Liver (tissue), 8 donors: ENCODE measurements at regions not wholly inside any gene's neighbourhood (a gene's known extent, or its start where the extent isn't known, plus 50 kb on each side); places are given as distances from the start of the nearest gene placed in this dataset.

ENCODE experiments used
- DNase-seq: peaks from one replicate; pipeline ENCODE4 v3.0.0-alpha.2; 2017; ENCODE audit warnings: low spot score
- H3K27ac ChIP-seq, 2 donors: one replicate each; pipeline ENCODE4 v1.7.0; 2013; ENCODE audit warnings: inconsistent platforms in 2 of 2, low read length in 2 of 2, control low read depth in 1 of 2, low read depth in 1 of 2, mild to moderate bottlenecking in 1 of 2
- H3K27me3 ChIP-seq, 4 donors: one replicate each; pipeline versions ENCODE4 v1.6.1 to v1.7.0; 2013; ENCODE audit warnings: low read length in 3 of 4, inconsistent platforms in 1 of 4, mild to moderate bottlenecking in 1 of 4, moderate library complexity in 1 of 4; ENCODE audit not compliant: control insufficient read depth in 4 of 4, insufficient read depth in 4 of 4
- H3K36me3 ChIP-seq, 4 donors: one replicate each; pipeline versions ENCODE4 v1.6.1 to v1.7.0; 2013; ENCODE audit warnings: low read length in 3 of 4, mild to moderate bottlenecking in 3 of 4, low read depth in 1 of 4, moderate library complexity in 1 of 4; ENCODE audit not compliant: control insufficient read depth in 4 of 4, insufficient read depth in 3 of 4
- H3K4me1 ChIP-seq, 4 donors: one replicate each; pipeline versions ENCODE4 v1.6.1 to v1.7.0; 2013; ENCODE audit warnings: low read length in 3 of 4, mild to moderate bottlenecking in 3 of 4, moderate library complexity in 1 of 4; ENCODE audit not compliant: control insufficient read depth in 4 of 4, insufficient read depth in 4 of 4
- H3K4me3 ChIP-seq, 3 donors: one replicate each; pipeline versions ENCODE4 v1.6.1 to v1.7.0; 2013; ENCODE audit warnings: low read length in 3 of 3, control low read depth in 1 of 3, low read depth in 1 of 3, mild to moderate bottlenecking in 1 of 3
- H3K9ac ChIP-seq, 2 donors: one replicate each; pipeline ENCODE4 v1.7.0; 2013; ENCODE audit warnings: low read length in 2 of 2, mild to moderate bottlenecking in 2 of 2, moderate library complexity in 2 of 2, control low read depth in 1 of 2, low read depth in 1 of 2
- H3K9me3 ChIP-seq, 4 donors: one replicate each; pipeline versions ENCODE4 v1.6.1 to v1.7.0; 2013; ENCODE audit warnings: low read length in 3 of 4; ENCODE audit not compliant: control insufficient read depth in 4 of 4
- ATF3 ChIP-seq: IDR thresholded peaks from 2 replicates; pipeline ENCODE4 v1.6.1; 2016; ENCODE audit warnings: antibody characterized with exemption
- CTCF ChIP-seq: fragments of 150-350 bp; IDR thresholded peaks from 2 replicates; pipeline ENCODE4 v1.5.1; 2017; ENCODE audit warnings: improper control_type of control experiment, low read depth, low read length; ENCODE audit not compliant: missing input control
- FOXA1 ChIP-seq: IDR thresholded peaks from 2 replicates; pipeline ENCODE4 v1.6.1; 2016; ENCODE audit warnings: antibody characterized with exemption
- FOXA2 ChIP-seq: IDR thresholded peaks from 2 replicates; pipeline ENCODE4 v1.6.1; 2016; ENCODE audit warnings: antibody characterized with exemption
- GABPA ChIP-seq, 2 donors: IDR thresholded peaks in 1 of 2; conservative IDR thresholded peaks in 1 of 2; 2 replicates each; pipeline ENCODE4 v1.6.1; 2016; ENCODE audit warnings: antibody characterized with exemption in 2 of 2, mild to moderate bottlenecking in 1 of 2, moderate library complexity in 1 of 2
- HNF4A ChIP-seq, 2 donors: conservative IDR thresholded peaks; 2 replicates each; pipeline ENCODE4 v1.6.1; 2016; ENCODE audit warnings: antibody characterized with exemption in 2 of 2, mild to moderate bottlenecking in 2 of 2
- HNF4G ChIP-seq: IDR thresholded peaks from 2 replicates; pipeline ENCODE4 v1.6.1; 2016; ENCODE audit warnings: antibody characterized with exemption
- JUND ChIP-seq, 2 donors: IDR thresholded peaks; 2 replicates each; pipeline ENCODE4 v1.6.1; 2016; ENCODE audit warnings: antibody characterized with exemption in 2 of 2
- MAX ChIP-seq: IDR thresholded peaks from 2 replicates; pipeline ENCODE4 v1.6.1; 2016; ENCODE audit warnings: antibody characterized with exemption
- NR2F2 ChIP-seq: IDR thresholded peaks from 2 replicates; pipeline ENCODE4 v1.6.1; 2016; ENCODE audit warnings: antibody characterized with exemption
- RAD21 ChIP-seq, 2 donors: IDR thresholded peaks; 2 replicates each; pipeline ENCODE4 v1.6.1; 2016; ENCODE audit warnings: antibody characterized with exemption in 2 of 2, mild to moderate bottlenecking in 2 of 2
- REST ChIP-seq: IDR thresholded peaks from 2 replicates; pipeline ENCODE4 v1.6.1; 2016; ENCODE audit warnings: antibody characterized with exemption, mild to moderate bottlenecking
- RXRA ChIP-seq, 2 donors: IDR thresholded peaks; 2 replicates each; pipeline ENCODE4 v1.6.1; 2017 to 2018; ENCODE audit warnings: antibody characterized with exemption in 2 of 2, mild to moderate bottlenecking in 1 of 2
- SP1 ChIP-seq: IDR thresholded peaks from 2 replicates; pipeline ENCODE4 v1.6.1; 2018; ENCODE audit warnings: antibody characterized with exemption, mild to moderate bottlenecking
- TAF1 ChIP-seq: conservative IDR thresholded peaks from 2 replicates; pipeline ENCODE4 v1.6.1; 2016; ENCODE audit warnings: antibody characterized with exemption, mild to moderate bottlenecking
- YY1 ChIP-seq: IDR thresholded peaks from 2 replicates; pipeline ENCODE4 v1.6.1; 2016; ENCODE audit warnings: antibody characterized with exemption, mild to moderate bottlenecking
- ZBTB33 ChIP-seq: IDR thresholded peaks from 2 replicates; pipeline ENCODE4 v1.6.1; 2016; ENCODE audit warnings: antibody characterized with exemption
- WGBS: extraction: QIAGEN DNeasy Blood & Tissue Kit; methylation state at CpG from one replicate; pipeline ENCODE4 v1.1.7; 2013; 5-methylcytosine and 5-hydroxymethylcytosine counted together
- donor health status: healthy.
- donor health status: healthy.
- donor health status: healthy.
- donor health status: healthy.
- donor health status: healthy.

GRCh38 chr2:82084679-82085392 is 1780.3 kb upstream of the LRRTM1 start:
- Histone ChIP-seq H3K4me1 (no peaks in the 10 kb centered on the region), H3K27ac (no peak overlapping the region), H3K4me3 (no peak overlapping the region), H3K9me3 (peaks cover 0 to 4% (median 0%) of the 10 kb centered on the region in 4 donors), H3K36me3 (no peaks in the 10 kb centered on the region), H3K9ac (no peak overlapping the region), H3K27me3 (no peaks in the 10 kb centered on the region)
- TF ChIP-seq ZBTB33, result no peak
- no peak for DNase-seq
- 84% methylated on average over 1 of the region's 1 CpG for WGBS

- TF ChIP-seq JUND (IDR thresholded peaks at IDR 0.05) (no peak), TAF1 (no peak), NR2F2 (no peak), RXRA (IDR thresholded peaks at IDR 0.05) (no peak), SP1 (no peak), HNF4A (conservative IDR thresholded peaks at IDR 0.05) (no peak), REST (no peak), ZBTB33 (no peak), ATF3 (no peak), GABPA (IDR thresholded peaks at IDR 0.05 in 1 of 2, conservative IDR thresholded peaks at IDR 0.05 in 1 of 2) (no peak), YY1 (no peak), MAX (no peak), FOXA2 (no peak), RAD21 (IDR thresholded peaks at IDR 0.05) (no peak), HNF4G (no peak), FOXA1 (no peak), CTCF (no peak)
- no peaks in the 10 kb centered on the region for H3K9me3 ChIP-seq
- no peak overlapping the region for H3K9ac ChIP-seq
- DNase-seq, result no peak
- 80% methylated on average over 2 of the region's 2 CpGs for WGBS
- no peaks in the 10 kb centered on the region for H3K36me3 ChIP-seq
- no peaks in the 10 kb centered on the region for H3K4me1 ChIP-seq
- no peak overlapping the region for H3K27ac ChIP-seq
- H3K4me3 ChIP-seq, result no peak overlapping the region
- peaks cover 0 to 2% (median 0%) of the 10 kb centered on the region in 4 donors for H3K27me3 ChIP-seq
Measured at GRCh38 chr2:82075875-82076274, 1771.3 kb upstream of the LRRTM1 start.
